ENCODE measurements at regions not wholly inside any gene's neighbourhood (a gene's known extent, or its start where the extent isn't known, plus 50 kb on each side); places are given as distances from the start of the nearest gene placed in this dataset.

DNA sequence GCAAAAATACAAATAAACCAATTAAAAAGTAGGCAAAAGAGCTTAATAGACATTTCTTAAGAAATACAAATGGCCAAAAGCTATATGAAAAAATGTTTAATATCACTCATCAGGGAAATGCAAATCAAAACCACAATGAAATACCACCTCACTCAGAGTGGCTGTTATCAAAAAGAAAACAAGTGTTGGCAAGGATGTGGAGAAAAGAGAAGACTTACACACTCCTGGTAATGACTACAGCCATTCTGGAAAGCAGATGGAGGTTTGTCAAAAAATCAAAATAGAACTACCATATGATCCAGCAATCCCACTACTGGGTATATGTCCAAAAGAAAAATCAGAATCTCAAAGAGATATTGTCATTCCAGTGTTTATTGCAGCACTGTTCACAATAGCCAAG, 223.5 kb upstream of the SLC10A2 start:
- Histone ChIP-seq H3K9me3 (no peaks in the 10 kb centered on the region), H3K27me3 (no peaks in the 10 kb centered on the region), H3K4me3 (no peak overlapping the region), H3K36me3 (replicated peaks in 1 of 2; ENCODE audit: insufficient read depth in 1 of 2, low read depth in 2 of 2) (no peaks in the 10 kb centered on the region), H3K4me1 (no peaks in the 10 kb centered on the region), H3K27ac (no peak overlapping the region)
- ATAC-seq (no peak), DNase-seq (no peak)
- TF ChIP-seq POLR2A (IDR thresholded peaks at IDR 0.05) = no peak
- TF ChIP-seq, protein P1, sequence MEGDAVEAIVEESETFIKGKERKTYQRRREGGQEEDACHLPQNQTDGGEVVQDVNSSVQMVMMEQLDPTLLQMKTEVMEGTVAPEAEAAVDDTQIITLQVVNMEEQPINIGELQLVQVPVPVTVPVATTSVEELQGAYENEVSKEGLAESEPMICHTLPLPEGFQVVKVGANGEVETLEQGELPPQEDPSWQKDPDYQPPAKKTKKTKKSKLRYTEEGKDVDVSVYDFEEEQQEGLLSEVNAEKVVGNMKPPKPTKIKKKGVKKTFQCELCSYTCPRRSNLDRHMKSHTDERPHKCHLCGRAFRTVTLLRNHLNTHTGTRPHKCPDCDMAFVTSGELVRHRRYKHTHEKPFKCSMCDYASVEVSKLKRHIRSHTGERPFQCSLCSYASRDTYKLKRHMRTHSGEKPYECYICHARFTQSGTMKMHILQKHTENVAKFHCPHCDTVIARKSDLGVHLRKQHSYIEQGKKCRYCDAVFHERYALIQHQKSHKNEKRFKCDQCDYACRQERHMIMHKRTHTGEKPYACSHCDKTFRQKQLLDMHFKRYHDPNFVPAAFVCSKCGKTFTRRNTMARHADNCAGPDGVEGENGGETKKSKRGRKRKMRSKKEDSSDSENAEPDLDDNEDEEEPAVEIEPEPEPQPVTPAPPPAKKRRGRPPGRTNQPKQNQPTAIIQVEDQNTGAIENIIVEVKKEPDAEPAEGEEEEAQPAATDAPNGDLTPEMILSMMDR (IDR thresholded peaks at IDR 0.05) = no peak
- intact Hi-C loops (cut with DNase I) = no loop called here

DNA sequence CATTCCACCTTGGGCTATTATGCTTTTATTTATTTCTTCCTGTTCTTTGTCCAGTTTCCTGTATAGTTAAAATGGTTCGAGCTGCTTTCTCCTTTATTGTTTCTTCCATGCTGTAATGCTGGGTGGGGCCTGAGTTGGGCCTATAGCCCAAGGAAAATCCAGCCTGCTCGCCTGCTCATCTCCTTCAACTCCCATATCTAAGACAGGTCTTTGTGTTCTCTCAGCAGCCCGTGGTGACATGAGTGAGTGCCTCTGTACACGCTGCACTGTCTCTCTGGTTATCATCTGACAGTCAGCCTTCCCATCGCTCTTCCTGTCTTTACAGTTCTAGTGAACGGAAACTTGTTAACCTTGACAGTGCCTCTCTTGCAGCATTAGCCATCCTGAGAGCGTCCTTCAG, 221.9 kb upstream of the SLC10A2 start:
- H3K4me3 ChIP-seq = no peak overlapping the region
- WGBS, 2 donors = 53 to 78% methylated on average over 7 of the region's 7 CpGs
- TF ChIP-seq POLR2A (IDR thresholded peaks at IDR 0.05) = no peak
- TF ChIP-seq, protein P1 (IDR thresholded peaks at IDR 0.05) = no peak
- no peak for ATAC-seq
- H3K9me3 ChIP-seq = no peaks in the 10 kb centered on the region
- intact Hi-C loops (cut with DNase I) = no loop called here
- DNase-seq = no peak
- H3K27me3 ChIP-seq = no peaks in the 10 kb centered on the region
- H3K36me3 ChIP-seq (replicated peaks in 1 of 2; ENCODE audit: insufficient read depth in 1 of 2, low read depth in 2 of 2) = no peaks in the 10 kb centered on the region
- no peaks in the 10 kb centered on the region for H3K4me1 ChIP-seq
- H3K27ac ChIP-seq = no peak overlapping the region

DNA sequence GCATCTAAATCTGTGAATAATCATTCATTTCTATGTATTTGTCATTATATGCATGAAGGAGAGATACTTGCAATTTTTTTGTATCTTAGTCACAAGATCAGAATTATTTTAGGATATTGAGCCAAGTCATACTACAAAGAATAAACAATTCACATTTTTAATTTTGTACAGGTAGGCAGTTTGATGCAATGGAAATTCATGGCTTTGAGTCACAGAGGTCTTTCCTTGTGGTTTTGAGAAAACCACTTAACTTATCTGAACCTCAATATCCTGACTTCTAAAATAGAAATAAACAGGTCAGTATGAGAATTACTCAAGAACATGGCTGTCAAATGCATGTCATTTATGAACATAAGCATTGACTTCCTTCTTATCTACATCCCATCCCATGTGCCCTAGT, 221.4 kb upstream of the SLC10A2 start:
- Histone ChIP-seq H3K4me3 (no peak overlapping the region), H3K4me1 (no peaks in the 10 kb centered on the region), H3K36me3 (replicated peaks in 1 of 2; ENCODE audit: insufficient read depth in 1 of 2, low read depth in 2 of 2) (no peaks in the 10 kb centered on the region), H3K9me3 (no peaks in the 10 kb centered on the region), H3K27me3 (no peaks in the 10 kb centered on the region), H3K27ac (no peak overlapping the region)
- ATAC-seq = no peak
- no peak for TF ChIP-seq POLR2A (IDR thresholded peaks at IDR 0.05)
- TF ChIP-seq, protein P1 (IDR thresholded peaks at IDR 0.05) = no peak
- DNase-seq = no peak
- intact Hi-C loops (cut with DNase I) = no loop called here

DNA sequence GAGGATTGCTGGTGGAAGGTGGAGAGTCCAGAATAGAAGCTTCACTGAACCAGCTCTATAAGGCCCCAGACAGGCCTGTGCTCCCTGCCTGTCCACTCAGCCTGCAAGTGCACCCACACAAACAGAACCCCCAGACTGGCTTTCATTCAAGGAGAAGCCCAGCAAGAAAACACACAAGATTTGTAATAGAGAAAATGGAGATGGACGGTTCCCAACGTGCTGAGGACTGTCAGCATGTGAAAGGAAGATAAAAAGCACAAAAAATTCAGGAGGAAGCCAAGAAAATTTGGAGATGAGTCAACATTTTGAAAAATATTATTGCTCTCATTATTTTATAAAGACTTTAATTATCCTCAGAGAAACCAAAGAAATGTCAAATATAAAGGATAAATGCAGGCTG, 218.2 kb upstream of the SLC10A2 start:
- Histone ChIP-seq H3K36me3 (replicated peaks in 1 of 2; ENCODE audit: insufficient read depth in 1 of 2, low read depth in 2 of 2) (no peaks in the 10 kb centered on the region), H3K4me1 (no peaks in the 10 kb centered on the region), H3K27ac (no peak overlapping the region), H3K27me3 (no peaks in the 10 kb centered on the region), H3K9me3 (no peaks in the 10 kb centered on the region), H3K4me3 (no peak overlapping the region)
- no peak for DNase-seq
- no peak for TF ChIP-seq POLR2A (IDR thresholded peaks at IDR 0.05)
- TF ChIP-seq, protein P1 (IDR thresholded peaks at IDR 0.05) = no peak
- 46 to 70% methylated on average over 2 of the region's 2 CpGs for WGBS, 2 donors
- intact Hi-C loops (cut with DNase I) = no loop called here
- ATAC-seq = no peak

DNA sequence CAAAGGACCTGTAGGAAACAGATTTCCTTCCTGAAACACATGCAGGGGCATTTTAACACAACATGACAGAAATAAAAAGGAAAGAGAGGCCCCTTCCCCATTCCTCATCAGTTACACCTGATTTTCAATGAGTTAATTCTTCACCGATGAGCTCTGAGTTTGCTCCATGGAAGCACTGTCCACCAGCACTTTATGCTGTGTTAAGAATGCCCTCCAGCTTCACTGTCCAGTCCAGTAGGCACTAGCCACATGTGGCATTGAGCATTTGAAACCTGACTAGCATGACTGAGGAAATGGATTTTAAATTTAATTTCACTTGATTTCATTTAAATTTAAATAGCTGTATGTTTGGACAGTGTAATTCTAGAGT, 217.2 kb upstream of the SLC10A2 start:
- TF ChIP-seq, protein P1 (IDR thresholded peaks at IDR 0.05) = no peak
- no peak for TF ChIP-seq POLR2A (IDR thresholded peaks at IDR 0.05)

More for the DNA sequence above, 217.2 kb upstream of the SLC10A2 start:
- Histone ChIP-seq H3K9me3 (no peaks in the 10 kb centered on the region), H3K4me1 (no peaks in the 10 kb centered on the region), H3K36me3 (replicated peaks in 1 of 2; ENCODE audit: insufficient read depth in 1 of 2, low read depth in 2 of 2) (no peaks in the 10 kb centered on the region), H3K27ac (peak overlapping the region in 2 of 4 donors; percentile 41 to 67), H3K4me3 (no peak overlapping the region), H3K27me3 (no peaks in the 10 kb centered on the region)
- 43 to 67% methylated on average over 1 of the region's 1 CpG for WGBS, 2 donors
- no peak for ATAC-seq
- DNase-seq = no peak
- intact Hi-C loops (cut with DNase I) = no loop called here
